IMR-90 (cell line): ENCODE measurements at regions not wholly inside any gene's neighbourhood (a gene's known extent, or its start where the extent isn't known, plus 50 kb on each side); places are given as distances from the start of the nearest gene placed in this dataset.

Source experiments
- BHLHE40 ChIP-seq: fragments of 150-350 bp; IDR thresholded peaks from 2 replicates; pipeline ENCODE4 v1.6.1; 2016; ENCODE audit warnings: mild to moderate bottlenecking, low read depth, low read length
- CEBPB ChIP-seq: IDR thresholded peaks from 2 replicates; pipeline ENCODE4 v1.6.1; 2012; ENCODE audit warnings: low read depth, low read length, improper control_type of control experiment
- CHD1 ChIP-seq: IDR thresholded peaks from 2 replicates; pipeline ENCODE4 v1.6.1; 2012; ENCODE audit warnings: low read depth, low read length, improper control_type of control experiment
- MAFK ChIP-seq: IDR thresholded peaks from 2 replicates; pipeline ENCODE4 v1.6.1; 2012; ENCODE audit warnings: low read depth, low read length, improper control_type of control experiment
- MXI1 ChIP-seq: IDR thresholded peaks from 2 replicates; pipeline ENCODE4 v1.6.1; 2012; ENCODE audit warnings: low read depth, mild to moderate bottlenecking, low read length, moderate library complexity, borderline replicate concordance
- POLR2A ChIP-seq: IDR thresholded peaks from 2 replicates; pipeline ENCODE4 v1.6.1; 2012; ENCODE audit warnings: mild to moderate bottlenecking, low read depth, low read length
- RAD21 ChIP-seq: IDR thresholded peaks from 2 replicates; pipeline ENCODE4 v1.6.1; 2012; ENCODE audit warnings: low read length, improper control_type of control experiment
- RCOR1 ChIP-seq: IDR thresholded peaks from 2 replicates; pipeline ENCODE4 v1.6.1; 2012; ENCODE audit warnings: mild to moderate bottlenecking, low read length, improper control_type of control experiment; ENCODE audit not compliant: insufficient replicate concordance
- SMC3 ChIP-seq: fragments of 150-350 bp; IDR thresholded peaks from 2 replicates; pipeline ENCODE4 v1.6.1; 2016; ENCODE audit warnings: low read depth, mild to moderate bottlenecking, antibody characterized with exemption, low read length, moderate library complexity
- TF ChIP-seq, protein P1 (sequence below): conservative IDR thresholded peaks from 2 replicates; pipeline ENCODE4 v1.5.1; 2012; ENCODE audit warnings: mild to moderate bottlenecking, low read depth, low read length, improper control_type of control experiment
- TF ChIP-seq, protein P2 (sequence below): fragments of 150-350 bp; IDR thresholded peaks from 2 replicates; pipeline ENCODE4 v1.6.1; 2017; ENCODE audit warnings: mild to moderate bottlenecking, antibody characterized with exemption, low read length, low read depth

DNA sequence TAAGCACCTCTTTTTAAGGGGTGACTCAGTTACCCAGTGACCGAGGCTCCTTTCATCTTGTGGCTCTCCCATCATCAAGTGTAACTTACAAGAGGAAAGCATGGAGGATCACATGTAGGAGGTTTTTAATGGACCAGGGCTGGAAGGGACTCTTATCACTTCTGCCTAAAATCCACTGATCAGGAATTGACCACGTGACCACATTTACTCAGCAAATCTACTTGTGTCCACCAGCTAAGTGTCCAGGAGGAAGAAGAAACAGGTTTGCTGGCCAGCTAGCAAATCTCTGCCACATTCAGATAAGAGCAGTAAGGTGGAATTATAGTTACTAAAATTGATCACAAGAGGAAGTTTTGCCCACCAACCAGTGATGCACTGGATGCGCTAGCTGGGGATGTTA lies 486.0 kb downstream of the ENC1 start:
- TF ChIP-seq, protein P1, sequence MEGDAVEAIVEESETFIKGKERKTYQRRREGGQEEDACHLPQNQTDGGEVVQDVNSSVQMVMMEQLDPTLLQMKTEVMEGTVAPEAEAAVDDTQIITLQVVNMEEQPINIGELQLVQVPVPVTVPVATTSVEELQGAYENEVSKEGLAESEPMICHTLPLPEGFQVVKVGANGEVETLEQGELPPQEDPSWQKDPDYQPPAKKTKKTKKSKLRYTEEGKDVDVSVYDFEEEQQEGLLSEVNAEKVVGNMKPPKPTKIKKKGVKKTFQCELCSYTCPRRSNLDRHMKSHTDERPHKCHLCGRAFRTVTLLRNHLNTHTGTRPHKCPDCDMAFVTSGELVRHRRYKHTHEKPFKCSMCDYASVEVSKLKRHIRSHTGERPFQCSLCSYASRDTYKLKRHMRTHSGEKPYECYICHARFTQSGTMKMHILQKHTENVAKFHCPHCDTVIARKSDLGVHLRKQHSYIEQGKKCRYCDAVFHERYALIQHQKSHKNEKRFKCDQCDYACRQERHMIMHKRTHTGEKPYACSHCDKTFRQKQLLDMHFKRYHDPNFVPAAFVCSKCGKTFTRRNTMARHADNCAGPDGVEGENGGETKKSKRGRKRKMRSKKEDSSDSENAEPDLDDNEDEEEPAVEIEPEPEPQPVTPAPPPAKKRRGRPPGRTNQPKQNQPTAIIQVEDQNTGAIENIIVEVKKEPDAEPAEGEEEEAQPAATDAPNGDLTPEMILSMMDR = no peak
- TF ChIP-seq RAD21 = no peak
- no peak for TF ChIP-seq RCOR1
- TF ChIP-seq POLR2A = no peak
- TF ChIP-seq, protein P2, sequence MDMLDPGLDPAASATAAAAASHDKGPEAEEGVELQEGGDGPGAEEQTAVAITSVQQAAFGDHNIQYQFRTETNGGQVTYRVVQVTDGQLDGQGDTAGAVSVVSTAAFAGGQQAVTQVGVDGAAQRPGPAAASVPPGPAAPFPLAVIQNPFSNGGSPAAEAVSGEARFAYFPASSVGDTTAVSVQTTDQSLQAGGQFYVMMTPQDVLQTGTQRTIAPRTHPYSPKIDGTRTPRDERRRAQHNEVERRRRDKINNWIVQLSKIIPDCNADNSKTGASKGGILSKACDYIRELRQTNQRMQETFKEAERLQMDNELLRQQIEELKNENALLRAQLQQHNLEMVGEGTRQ = no peak
- no peak for TF ChIP-seq BHLHE40
- no peak for TF ChIP-seq SMC3
- no peak for TF ChIP-seq CHD1
- no peak for TF ChIP-seq MAFK
- TF ChIP-seq CEBPB = no peak
- no peak for TF ChIP-seq MXI1
